ENCODE measurements at regions not wholly inside any gene's neighbourhood (a gene's known extent, or its start where the extent isn't known, plus 50 kb on each side); places are given as distances from the start of the nearest gene placed in this dataset.

DNA sequence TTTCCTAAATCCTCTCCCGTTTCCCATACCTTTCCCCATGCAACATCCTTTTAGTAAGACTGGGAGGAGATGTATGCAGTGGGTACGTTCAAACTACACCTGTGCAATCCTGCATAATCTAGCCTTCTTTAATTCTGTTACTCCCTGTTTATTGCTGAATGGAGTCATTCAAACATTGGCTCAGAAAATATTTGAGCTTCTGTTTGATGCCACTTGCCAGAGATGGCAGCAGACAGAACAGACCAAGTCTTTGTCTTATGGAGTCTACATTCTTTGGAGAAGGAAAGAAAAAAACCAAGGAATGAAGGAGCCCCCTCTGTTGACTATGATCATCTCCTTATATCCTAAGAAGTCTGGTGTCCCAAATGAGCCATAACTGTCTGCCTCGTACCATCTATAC, 288.8 kb downstream of the HAPSTR1 start:
- TF ChIP-seq, protein P1, sequence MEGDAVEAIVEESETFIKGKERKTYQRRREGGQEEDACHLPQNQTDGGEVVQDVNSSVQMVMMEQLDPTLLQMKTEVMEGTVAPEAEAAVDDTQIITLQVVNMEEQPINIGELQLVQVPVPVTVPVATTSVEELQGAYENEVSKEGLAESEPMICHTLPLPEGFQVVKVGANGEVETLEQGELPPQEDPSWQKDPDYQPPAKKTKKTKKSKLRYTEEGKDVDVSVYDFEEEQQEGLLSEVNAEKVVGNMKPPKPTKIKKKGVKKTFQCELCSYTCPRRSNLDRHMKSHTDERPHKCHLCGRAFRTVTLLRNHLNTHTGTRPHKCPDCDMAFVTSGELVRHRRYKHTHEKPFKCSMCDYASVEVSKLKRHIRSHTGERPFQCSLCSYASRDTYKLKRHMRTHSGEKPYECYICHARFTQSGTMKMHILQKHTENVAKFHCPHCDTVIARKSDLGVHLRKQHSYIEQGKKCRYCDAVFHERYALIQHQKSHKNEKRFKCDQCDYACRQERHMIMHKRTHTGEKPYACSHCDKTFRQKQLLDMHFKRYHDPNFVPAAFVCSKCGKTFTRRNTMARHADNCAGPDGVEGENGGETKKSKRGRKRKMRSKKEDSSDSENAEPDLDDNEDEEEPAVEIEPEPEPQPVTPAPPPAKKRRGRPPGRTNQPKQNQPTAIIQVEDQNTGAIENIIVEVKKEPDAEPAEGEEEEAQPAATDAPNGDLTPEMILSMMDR (IDR thresholded peaks at IDR 0.05) = no peak
- TF ChIP-seq, protein P2, sequence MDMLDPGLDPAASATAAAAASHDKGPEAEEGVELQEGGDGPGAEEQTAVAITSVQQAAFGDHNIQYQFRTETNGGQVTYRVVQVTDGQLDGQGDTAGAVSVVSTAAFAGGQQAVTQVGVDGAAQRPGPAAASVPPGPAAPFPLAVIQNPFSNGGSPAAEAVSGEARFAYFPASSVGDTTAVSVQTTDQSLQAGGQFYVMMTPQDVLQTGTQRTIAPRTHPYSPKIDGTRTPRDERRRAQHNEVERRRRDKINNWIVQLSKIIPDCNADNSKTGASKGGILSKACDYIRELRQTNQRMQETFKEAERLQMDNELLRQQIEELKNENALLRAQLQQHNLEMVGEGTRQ (CRISPR knock-in tag; IDR thresholded peaks at IDR 0.05) = no peak
- TF ChIP-seq, protein P3, sequence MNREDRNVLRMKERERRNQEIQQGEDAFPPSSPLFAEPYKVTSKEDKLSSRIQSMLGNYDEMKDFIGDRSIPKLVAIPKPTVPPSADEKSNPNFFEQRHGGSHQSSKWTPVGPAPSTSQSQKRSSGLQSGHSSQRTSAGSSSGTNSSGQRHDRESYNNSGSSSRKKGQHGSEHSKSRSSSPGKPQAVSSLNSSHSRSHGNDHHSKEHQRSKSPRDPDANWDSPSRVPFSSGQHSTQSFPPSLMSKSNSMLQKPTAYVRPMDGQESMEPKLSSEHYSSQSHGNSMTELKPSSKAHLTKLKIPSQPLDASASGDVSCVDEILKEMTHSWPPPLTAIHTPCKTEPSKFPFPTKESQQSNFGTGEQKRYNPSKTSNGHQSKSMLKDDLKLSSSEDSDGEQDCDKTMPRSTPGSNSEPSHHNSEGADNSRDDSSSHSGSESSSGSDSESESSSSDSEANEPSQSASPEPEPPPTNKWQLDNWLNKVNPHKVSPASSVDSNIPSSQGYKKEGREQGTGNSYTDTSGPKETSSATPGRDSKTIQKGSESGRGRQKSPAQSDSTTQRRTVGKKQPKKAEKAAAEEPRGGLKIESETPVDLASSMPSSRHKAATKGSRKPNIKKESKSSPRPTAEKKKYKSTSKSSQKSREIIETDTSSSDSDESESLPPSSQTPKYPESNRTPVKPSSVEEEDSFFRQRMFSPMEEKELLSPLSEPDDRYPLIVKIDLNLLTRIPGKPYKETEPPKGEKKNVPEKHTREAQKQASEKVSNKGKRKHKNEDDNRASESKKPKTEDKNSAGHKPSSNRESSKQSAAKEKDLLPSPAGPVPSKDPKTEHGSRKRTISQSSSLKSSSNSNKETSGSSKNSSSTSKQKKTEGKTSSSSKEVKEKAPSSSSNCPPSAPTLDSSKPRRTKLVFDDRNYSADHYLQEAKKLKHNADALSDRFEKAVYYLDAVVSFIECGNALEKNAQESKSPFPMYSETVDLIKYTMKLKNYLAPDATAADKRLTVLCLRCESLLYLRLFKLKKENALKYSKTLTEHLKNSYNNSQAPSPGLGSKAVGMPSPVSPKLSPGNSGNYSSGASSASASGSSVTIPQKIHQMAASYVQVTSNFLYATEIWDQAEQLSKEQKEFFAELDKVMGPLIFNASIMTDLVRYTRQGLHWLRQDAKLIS (CRISPR knock-in tag; IDR thresholded peaks at IDR 0.05; ENCODE audit: borderline replicate concordance) = no peak
- TF ChIP-seq, protein P4, sequence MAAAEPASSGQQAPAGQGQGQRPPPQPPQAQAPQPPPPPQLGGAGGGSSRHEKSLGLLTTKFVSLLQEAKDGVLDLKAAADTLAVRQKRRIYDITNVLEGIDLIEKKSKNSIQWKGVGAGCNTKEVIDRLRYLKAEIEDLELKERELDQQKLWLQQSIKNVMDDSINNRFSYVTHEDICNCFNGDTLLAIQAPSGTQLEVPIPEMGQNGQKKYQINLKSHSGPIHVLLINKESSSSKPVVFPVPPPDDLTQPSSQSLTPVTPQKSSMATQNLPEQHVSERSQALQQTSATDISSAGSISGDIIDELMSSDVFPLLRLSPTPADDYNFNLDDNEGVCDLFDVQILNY (CRISPR knock-in tag; IDR thresholded peaks at IDR 0.05) = no peak

All from WTC11 (cell line).